GM19193 (cell line): ENCODE measurements at regions not wholly inside any gene's neighbourhood (a gene's known extent, or its start where the extent isn't known, plus 50 kb on each side); places are given as distances from the start of the nearest gene placed in this dataset.

Experiments used
- POLR2A ChIP-seq: IDR thresholded peaks from 4 replicates; pipeline ENCODE4 v1.6.1; 2011; ENCODE audit not compliant: insufficient read depth, insufficient read length; ENCODE audit errors: extremely low read depth

DNA sequence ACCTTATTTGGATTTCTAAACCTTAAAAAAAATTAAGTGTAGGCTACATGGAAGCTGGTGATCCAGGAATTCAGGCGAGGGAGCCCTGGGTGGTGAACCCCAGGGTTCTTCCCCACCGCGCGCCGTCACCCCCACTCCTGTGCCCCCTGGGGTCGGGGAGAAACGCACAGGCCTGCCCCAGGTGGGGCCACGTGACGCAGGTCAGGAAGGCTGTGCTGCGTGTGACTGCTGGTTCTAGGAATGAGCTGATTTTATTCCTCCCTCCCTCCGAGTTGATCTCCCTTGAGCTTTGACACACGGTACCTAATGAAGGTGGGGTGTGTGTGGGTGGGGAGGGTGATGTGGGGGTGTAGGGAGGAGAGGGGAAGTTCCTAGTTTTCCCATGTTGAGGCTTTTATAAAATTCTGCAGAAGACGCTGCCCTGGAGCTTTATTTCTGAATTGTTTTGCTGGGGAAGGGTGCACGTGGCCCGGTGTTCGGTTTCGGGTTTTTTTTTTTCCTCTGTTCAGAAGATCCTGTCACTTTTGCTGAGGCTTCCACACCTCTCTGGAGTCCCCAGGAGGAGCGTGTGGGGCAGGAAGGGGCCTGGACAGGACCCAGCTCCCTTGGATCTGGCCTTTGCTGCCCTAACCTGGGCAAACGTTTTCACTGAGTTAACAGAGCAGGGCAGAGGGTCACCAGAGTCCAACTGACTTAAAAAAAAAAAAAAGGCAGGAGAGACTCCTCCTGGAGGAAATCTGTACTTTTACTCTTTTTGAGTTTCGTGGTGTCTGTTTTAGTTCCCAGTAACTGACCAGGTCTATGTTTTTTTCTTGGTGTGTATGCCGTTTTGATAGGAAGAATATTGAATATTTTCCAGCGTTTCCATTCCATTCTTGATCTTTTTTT is 55.8 kb upstream of the GSE1 start:
- TF ChIP-seq POLR2A, result no peak

- TF ChIP-seq POLR2A, result no peak
These were observed 55.0 kb upstream of the GSE1 start for GRCh38 chr16:85557971-85558657.

DNA sequence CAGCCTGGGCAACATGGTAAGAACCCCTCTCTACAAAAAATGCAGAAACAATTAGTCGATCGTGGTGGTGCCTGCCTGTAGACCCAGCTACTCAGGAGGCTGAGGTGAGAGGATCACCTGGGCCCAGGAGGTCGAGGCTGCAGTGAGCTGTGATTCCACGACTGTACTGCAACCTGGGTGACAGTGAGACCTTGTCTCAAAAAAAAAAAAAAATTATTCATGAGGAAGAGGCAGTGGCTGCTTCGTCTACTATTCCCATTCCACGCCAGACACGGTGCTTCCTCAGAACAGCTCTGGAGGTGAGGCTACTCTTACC is 52.2 kb upstream of the GSE1 start:
- TF ChIP-seq POLR2A, result no peak

GRCh38 chr16:85561248-85562092 is 51.7 kb upstream of the GSE1 start:
- TF ChIP-seq POLR2A, result no peak

DNA sequence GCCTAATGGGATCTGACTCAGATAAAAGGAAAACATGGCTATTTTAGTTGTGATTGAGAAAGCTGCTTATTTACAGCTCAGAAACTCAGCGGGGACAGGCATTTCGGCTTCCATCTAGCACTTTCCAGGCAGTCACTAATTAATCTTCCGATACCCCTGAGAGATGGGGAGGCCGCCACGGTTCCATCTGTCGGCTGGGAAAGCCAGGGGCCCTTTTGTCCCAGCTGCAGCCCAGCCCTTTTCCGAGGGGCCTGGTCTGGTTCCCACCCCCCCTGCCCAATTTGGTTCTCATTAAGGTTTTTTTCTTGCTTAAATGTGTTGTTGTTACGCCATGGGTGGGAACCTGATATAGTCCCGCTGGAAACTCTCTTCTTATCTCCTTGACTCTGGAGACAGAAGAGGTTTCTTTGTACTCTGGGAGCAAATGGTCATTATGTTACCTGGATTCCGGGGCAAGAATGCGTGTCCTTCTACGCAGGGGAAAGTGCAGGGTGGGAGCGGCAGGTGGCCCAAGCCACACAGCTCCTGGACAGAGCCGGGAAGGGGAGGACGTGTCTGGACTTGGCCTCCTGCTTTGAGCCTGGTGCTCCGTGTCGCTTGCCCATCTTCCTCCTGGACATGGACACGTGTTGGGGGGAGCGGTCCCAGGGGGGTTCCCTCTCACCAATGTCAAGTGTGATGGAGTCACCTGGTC is 50.9 kb upstream of the GSE1 start:
- TF ChIP-seq POLR2A, result no peak

DNA sequence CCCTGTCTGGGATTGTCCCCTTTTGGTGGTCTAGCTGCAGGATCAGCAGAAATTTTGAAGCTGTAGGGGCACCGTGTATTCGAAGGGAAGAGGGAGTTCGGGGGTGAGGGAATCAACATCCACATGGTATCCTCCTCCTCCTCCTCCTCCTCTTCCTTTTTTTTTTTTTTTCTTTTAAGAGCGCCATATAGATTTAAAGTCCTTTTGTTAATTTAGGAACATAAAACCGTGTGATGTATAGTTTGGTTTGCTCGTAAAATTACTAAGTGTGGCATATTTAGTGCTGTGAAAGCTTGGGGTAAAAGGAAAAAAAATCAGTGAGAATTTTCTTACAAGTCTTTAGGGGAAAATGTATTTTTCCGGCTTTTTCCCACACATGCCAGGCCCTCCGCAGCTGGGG is 50.1 kb upstream of the GSE1 start:
- no peak for TF ChIP-seq POLR2A
